Fibroblast of peridontal ligament (primary cell): ENCODE measurements at regions not wholly inside any gene's neighbourhood (a gene's known extent, or its start where the extent isn't known, plus 50 kb on each side); places are given as distances from the start of the nearest gene placed in this dataset.
"Not testable (repeated sequence)": the region's sequence is repeated elsewhere in the genome, so short reads cannot be mapped to it uniquely, and the experiment has no call there.

Experiments used
- DNase-seq: peaks from one replicate; pipeline ENCODE4 v3.0.0-alpha.2; 2010; ENCODE audit errors: extremely low read depth

DNA sequence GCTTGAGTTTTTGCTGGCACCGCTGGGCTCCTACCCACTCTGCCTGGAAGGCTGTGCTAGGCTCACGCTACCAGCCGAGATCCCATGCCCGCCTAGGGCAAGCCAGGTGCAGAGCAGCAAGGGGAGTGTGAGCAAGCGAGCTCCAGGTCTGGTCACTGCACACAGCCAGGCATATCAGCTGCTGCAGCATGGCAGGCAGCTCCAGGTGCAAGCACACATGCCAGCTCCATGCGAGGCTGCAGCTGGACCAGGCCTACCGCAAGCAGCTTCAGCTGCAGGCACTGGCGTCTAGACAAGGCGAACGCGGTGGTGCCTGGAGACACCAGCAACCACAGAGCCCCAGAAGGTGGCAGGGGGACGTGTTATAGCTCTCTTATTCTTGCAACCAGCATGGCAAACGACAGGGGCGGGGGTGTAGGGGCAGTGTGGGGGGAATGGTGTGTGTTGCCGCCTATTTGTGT lies 614.7 kb upstream of the EPHA5 start:
- no peak for DNase-seq

DNA sequence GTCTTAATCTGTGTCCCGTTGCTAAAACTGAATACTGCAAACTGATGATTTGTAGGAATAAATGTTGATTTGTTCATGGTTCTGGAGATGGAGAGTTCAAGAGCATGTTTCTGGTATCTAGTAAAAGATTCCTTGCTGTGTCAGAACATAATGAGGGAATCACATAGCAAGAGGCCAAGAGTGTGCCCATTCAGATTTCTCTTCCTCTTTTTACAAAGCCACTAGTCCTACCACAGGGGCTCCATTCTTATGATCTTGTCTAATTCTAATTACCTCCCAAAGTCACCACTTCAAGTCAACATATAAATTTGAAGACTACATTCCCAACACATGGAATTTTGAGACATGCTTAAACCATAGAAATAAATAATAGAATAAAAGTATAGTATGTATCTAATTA lies 608.8 kb upstream of the EPHA5 start:
- no peak for DNase-seq

DNA sequence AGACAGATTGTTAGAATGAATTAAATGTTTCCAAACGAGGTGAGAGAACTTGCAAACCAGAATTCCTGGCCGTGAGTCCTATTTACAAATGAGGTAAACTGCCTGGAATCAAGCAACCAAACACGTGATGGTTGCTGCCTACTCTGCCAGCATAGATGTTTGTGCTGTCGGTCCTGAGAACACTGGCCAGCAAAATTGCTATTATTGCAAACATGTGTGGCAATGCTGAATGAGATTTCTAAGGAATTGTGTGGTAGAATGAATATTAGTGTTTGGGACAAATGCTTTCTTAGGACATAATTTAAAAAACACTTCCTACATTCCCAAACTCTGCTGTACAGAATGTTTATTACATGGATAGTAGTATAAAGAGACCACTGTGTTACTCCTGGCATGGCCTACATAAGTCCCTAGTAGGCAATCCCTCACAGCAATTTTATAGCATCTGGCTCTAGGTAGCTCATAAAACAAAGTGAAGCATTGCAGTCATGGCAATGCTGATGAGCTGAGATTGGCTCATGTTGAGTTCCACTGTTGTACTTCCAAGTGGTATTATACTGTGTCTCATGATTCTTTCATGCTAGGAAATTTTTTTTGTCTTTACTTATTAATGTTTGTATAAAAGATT lies 605.2 kb upstream of the EPHA5 start:
- DNase-seq = peak; percentile 75

DNA sequence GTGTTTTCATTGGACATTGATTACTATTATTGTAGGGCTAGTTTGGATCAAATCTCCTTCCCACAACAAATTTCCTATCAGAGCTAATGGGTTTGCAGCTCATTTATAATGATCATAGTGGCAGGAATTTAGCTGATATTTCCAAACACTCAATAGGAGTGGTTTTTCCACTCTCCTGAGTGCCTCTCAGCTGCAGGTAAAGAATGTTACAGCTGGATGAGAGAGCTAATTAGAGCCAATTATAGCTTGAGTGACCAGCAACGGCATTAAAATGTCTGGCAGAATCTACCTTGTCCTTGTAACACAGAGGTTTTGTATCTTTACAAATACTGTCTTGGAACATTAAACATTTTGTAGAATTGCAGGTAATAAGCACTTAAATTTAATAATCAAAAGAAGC lies 602.8 kb upstream of the EPHA5 start:
- DNase-seq = no peak

DNA sequence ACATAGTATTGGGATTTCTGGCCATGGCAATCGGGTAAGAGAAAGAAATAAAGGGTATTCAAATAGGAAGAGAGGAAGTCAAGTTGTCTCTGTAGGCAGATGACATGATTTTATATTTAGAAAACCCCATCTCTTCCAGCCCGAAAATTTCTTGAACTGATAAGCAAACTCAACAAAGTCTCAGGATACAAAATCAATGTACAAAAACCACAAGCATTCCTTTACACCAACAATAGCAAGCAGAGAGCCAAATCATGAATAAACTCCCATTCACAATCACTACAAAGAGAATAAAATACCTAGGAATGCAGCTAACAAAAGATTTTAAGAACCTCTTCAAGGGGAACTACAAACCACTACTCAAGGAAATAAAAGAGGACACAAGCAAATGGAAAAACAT lies 600.1 kb upstream of the EPHA5 start:
- not testable (repeated sequence) for DNase-seq

DNA sequence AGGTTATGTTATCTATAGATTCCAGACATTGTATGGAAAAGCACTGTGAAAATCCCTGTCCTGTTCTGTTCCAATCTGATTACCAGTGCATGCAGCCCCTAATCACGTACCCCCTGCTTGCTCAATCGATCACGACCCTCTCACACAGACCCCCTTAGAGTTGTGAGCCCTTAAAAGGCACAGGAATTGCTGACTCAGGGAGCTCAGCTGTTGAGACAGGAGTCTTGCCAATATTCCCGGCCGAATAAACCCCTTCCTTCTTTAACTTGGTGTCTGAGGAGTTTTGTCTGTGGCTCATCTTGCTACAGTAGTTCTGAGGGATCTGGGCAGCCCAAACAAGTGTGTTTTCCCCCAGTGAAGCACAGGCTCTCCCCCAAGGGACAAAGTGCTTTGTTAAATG lies 596.3 kb upstream of the EPHA5 start:
- not testable (repeated sequence) for DNase-seq

DNA sequence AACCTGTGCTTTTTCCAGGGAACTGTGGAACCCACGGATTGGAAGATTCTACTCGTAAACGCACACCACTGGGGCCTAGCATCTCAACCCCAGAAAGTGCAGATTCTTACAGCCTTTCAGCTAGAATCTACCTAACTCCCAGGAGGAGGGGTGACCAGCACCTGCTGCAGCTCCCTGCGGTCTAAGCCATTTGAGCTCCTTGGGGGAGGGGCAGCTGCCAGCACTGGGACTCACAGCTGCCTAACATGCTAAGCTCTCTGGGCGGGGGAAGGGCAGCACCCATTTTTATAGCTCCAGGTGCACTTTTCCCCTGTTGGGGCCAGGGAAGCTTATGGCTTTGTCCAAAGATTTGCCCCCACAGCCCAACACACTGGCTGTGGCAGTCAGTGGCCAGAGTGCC lies 595.7 kb upstream of the EPHA5 start:
- DNase-seq = no peak

DNA sequence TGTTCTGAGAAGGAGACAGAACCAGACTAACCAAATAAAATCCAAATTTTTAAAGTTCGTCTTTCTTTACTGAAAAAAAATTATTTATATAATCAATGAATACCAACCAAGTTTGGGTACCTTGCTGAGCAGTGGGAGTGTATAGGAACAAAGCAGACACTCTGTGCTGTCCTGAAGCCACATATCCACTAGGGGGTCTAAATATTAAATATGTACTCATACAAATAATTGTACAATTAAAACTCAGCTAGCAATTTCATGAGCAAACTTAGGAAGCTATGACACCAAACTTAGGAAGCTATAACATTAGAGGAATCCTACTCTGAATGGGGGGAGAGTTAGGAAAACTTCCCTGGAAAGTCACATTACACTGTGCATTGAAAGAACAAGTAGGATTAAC lies 582.0 kb upstream of the EPHA5 start:
- DNase-seq = no peak

DNA sequence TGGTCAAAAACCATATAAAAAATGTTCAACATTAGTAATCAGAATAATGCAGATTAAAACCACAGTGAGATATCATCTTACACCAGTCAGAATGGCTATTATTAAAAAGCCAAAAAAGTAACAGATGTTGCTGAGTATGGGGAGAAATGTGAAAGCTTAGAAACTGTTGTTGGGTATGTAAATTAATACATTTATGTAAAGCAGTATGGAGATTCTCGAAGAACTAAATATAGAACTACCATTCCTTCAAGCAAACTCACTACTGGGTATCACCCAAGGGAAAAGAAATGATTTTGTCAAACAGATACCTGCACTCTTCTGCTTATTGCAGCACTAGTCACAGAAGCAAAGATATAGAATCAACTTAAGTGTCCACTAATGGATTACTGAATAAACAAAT lies 576.4 kb upstream of the EPHA5 start:
- peak; percentile 8 for DNase-seq

DNA sequence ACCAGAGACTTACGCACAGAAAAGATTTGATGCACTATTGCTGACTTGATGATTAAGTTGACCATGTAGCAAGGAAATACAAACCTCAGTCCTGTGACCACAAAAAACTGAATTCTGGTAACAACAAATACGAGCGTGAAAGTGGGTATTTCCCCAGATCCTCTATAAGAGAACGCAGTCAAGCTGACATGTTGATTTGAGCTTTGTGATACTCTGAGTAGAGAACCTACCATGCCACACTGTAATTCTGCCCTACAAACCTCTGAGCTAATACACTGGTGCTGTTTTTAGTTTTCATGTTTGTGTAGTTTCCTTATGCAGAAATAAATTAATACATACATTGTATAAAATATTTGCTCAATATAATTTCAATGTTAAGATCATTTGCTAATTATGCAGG lies 565.6 kb upstream of the EPHA5 start:
- no peak for DNase-seq

DNA sequence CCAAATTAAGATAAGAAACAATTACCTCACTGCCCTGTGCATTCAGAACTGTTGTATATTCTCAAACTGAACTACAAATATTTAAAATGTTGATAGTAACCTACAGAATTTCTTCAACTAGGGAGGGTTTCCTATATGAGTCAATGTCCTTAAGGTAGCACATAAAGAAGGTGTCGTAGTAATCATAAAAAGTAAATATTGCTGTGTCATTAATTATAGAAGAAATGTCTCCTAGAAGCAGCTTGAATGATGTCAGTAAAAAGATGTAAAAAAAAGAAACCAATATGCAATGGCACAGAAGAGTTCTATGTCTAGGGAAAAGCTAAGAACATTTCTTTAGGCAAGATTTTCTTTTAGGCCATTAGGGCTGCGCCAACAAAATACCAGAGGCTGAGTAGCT lies 559.6 kb upstream of the EPHA5 start:
- DNase-seq = no peak

DNA sequence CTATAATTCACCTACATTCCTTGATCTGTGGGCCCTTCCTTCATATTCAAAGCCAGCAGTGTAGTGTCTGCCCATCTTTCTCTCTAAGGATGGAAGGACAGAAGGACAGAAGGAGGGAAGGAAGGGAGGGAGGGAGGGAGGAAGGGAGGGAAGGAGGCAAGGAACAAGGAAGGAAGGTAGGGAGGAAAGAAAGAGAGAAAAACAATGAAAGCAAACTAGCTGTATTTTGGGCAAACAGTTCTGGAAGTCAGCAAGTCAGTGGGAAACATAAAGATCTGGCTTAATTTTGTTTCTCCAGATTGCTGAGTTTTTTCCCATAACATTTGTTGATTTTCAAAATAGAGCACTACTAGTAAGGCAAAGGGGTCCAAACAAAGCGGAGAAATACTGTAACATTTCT lies 555.2 kb upstream of the EPHA5 start:
- DNase-seq = no peak

DNA sequence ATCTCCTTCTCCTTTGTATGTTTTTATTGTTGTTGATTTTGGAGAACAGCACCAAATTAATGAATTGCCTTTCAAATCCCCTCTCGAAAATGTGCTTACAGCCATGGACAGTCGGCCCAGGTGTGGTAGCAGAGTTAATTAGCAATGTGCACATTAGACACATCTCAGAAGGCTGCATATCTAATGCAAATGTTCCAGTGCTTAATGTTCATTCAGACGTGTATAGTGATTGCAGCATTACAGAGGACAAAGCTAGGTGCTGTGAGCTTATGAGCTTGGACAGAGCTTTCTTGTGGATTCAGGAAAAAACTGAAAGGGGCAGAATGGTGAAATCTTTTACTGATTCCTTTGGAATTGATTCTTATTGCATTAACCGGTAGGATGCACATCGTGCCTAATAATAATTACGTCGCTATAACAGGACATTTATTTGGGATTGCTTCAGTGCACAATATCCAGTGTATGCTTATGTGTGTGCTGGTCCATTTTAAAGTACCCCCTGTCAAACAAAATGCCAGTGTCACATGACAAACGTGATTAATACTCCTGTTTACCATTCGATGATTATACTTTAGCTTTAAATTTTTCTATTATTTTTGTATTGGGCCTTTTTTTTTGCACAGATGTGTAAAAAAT lies 552.9 kb upstream of the EPHA5 start:
- no peak for DNase-seq

DNA sequence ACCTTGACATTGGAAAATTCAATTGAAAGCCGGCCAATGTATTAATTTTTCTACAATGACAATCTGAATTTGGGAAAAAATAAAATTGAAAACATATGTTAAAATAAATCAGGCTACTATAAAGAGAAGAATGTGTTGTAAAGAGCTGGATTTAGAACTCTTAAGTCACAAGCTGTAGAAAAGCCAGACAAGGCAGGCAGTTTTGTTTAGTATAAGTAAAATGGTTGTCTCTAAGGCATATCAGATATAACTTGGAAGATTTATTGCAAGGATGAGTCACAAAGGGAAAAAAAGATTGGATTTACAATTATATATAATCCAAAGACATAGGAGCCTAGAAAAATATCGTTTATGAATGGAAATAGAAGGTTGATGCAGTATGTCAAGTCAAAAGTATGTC lies 549.1 kb upstream of the EPHA5 start:
- peak; percentile 36 for DNase-seq

DNA sequence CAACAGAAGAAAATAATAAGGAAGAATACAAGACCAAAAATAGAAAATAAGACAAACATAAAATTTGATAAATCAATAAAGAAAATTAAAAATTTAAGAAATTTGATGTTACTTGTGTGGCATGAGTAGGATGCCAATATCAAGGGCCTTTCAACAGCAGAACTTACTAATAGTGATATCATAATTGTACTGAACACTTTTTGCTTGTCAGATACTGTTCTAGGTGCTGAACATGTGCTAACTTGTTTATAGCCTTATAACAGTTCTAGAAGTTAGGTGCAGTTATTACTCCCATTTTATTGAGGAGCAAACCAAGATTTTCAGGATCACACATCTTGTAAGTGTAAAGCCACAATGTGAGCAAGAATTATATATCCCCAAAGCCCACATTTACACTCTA lies 546.0 kb upstream of the EPHA5 start:
- DNase-seq = no peak

DNA sequence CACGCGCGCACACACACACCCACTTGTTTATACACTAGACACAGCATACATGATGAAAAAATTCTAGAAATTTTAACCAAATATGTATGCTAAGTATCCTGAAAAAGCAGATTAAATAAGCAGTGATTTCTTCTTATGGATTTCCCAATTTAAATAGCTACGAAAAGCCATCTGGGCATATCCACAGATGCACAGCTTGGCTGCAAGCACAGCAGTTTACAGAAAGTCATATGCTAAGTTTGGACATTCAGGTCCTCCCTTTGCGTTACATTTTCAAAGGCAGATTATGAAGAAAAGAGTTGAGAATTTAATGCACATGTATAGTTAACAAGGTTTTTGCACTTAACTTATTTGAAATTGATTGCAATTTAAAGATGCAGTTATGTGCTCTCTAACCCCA lies 542.2 kb upstream of the EPHA5 start:
- DNase-seq = no peak

DNA sequence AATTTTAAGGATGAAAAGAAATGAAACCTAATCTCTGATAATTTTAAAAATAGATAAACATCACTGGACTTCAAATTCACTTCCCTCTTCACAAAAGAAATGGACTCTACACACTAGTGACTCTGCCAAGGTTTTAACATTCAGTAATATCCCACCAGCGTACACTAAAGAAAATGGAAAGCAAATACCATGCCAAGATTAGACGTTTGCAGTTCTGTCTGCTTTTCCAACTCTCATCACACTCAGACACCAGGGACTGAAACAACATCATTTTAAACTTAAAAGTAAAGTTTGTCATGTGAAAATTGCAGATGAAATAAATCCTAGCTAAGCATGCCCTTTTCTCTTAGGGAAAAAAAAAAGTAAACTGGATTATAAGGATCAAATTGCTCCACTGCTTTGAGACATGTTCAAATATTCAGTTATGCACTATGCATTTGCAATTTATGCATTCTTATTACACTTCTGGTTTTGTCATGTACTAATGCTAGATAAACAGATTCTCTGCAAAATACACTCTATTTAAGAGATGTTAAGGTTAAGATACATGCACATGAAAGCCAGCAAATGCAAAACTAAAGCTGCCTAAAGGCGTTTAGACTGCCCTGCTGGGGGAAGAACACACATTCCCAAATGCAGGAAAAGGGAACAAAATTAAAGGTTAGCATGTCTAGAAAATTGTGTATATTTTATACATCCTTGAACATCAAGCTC lies 534.4 kb upstream of the EPHA5 start:
- no peak for DNase-seq

DNA sequence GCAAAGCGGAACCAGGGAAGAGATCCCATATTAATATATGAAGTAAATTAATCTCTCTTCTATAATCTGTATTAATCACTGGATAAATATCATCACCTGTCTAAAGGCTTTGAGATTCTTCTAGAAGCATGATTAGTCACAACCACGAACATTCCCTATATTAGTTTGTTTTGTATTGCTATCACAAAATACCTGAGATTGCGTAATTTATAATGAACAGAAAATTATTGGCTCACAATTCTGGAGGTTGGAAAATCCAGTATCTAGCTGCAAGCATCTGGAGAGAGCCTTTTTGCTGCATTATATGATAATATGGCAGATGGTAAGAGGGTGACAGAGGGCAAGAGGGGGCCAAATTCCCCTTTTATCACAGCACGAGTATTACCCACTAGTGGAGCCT lies 532.6 kb upstream of the EPHA5 start:
- no peak for DNase-seq

DNA sequence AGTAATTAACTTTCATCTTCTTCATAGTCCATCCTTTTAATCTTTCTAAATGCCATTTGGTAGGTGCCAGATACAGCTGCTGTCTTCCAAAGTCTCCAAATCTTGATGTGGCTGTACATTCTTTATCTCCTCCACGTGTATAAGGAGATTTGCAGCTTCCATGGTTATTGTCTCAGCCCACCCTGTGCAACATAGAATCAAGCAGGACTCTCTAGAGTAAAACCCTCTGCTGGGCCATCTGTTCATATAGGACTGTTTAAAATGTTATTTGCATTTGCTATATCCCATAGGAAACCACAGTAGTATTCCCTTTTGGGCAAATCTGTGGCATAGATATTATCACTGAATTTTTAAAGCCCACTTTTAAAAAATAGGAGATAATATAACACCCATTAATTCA lies 527.2 kb upstream of the EPHA5 start:
- no peak for DNase-seq

DNA sequence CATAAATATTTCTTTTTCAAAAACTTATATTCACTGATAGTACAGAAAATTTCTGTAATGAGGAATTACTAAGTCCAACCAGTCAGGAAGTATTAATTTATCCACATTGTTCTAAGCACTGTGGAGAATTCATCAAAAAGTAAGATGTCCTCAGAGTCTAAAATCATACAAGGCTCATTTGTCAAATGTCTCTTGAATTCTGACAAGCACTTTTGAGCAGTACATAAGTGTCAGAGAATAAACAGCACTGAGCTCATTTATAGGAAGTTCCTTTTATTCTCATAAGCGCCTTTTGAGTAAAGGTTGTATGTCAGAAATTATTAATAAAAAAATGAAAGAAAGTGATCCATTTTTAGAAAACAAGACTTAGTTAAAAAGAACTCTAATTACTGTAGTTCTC lies 523.2 kb upstream of the EPHA5 start:
- DNase-seq = no peak

DNA sequence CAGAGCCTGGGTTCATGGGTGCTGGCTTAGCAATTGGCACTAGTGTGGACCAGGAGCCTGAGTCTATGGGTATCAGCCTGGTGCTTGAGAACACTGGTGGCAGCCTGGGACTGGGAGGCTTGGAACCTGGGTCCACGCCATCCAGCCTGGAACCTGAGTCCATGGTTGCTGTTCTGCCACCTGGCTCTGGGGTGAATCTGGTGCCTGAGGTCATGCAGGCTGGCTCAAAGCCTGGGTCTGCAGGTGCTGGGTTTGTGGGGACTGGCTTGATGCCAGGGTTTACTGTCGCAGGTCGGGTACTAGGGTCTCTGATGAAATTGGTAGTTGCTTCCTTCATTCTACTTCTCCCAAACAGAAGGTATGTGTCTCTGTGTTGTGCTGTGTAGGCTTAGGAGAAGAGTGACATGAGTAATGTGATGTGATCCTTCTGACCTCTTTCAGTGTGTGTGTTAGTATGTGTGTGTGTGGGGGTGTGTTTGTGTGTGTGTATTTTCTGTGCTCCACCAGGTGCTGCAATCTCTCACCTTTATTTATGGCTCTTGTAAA lies 517.0 kb upstream of the EPHA5 start:
- DNase-seq = no peak

DNA sequence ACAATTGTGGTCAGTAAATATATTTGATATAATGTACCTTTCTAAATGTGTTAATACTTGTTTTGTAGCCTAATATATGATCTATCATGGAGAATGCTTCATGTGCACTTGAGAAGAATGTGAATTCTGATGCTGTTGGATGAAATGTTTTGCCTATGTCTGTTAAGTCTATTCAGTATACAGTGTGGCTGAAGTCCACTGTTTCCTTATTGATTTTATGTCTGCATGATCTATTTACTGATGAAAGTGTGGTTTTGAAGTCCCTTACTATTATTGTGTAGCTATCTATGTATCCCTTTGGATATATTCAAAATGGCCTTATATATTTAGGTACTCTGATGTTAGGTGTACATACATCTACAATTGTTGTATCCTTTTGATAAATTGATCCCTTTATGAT lies 515.8 kb upstream of the EPHA5 start:
- DNase-seq = no peak

DNA sequence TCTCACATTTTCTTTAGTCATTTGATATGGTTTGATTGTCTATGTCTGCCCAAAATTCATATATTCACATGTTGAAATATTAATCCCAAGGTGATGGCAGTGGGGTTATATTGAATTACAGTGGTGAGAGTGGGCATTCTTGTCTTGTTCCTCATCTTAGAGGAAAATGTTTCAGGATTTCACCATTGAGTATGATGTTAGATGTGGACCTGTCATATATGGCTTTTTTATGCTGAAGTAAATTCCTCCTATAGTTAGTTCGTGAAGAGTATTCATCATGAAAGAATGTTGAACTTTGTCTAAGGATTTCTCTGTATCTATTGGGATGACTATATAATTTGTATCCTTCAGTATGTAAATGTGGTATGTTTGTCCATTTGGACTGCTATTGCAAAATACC lies 512.3 kb upstream of the EPHA5 start:
- DNase-seq = peak; percentile 7
